ENCODE measurements at regions not wholly inside any gene's neighbourhood (a gene's known extent, or its start where the extent isn't known, plus 50 kb on each side); places are given as distances from the start of the nearest gene placed in this dataset.
"Not testable (repeated sequence)": the region's sequence is repeated elsewhere in the genome, so short reads cannot be mapped to it uniquely, and the experiment has no call there.

- TF ChIP-seq CTCF (IDR thresholded peaks at IDR 0.05) (no peak), POLR2A (IDR thresholded peaks at IDR 0.05) (no peak)
- H3K27me3 ChIP-seq: no peaks in the 10 kb centered on the region
- 85 to 93% methylated on average over 2 to 3 of the region's 3 CpGs for WGBS, 2 donors
- H3K36me3 ChIP-seq: no peaks in the 10 kb centered on the region
- intact Hi-C loops (cut with DNase I): no loop called here
- DNase-seq: no peak
- H3K4me3 ChIP-seq: no peak overlapping the region
- H3K27ac ChIP-seq: no peak overlapping the region
- H3K9me3 ChIP-seq: no peaks in the 10 kb centered on the region
- peaks cover 0 to 13% (median 0%) of the 10 kb centered on the region in 3 donors for H3K4me1 ChIP-seq
Measured at GRCh38 chr15:67937153-67937761, 97.4 kb upstream of the RNU6-1 start.

- WGBS, 2 donors: 94 to 100% methylated on average over 5 of the region's 5 CpGs
- H3K27ac ChIP-seq; intact Hi-C loops (cut with DNase I): not testable (repeated sequence)
Measured at GRCh38 chr15:67939179-67939578, 99.3 kb upstream of the RNU6-1 start.

GRCh38 chr15:67939588-67940323 is 99.9 kb upstream of the RNU6-1 start:
- intact Hi-C loops (cut with DNase I); H3K9me3 ChIP-seq; H3K27ac ChIP-seq; DNase-seq; H3K4me3 ChIP-seq; H3K36me3 ChIP-seq; H3K27me3 ChIP-seq: not testable (repeated sequence)
- peaks cover 0 to 13% (median 4%) of the 10 kb centered on the region in 3 donors for H3K4me1 ChIP-seq
- WGBS, 2 donors: 68 to 71% methylated on average over 4 to 5 of the region's 5 CpGs

More at GRCh38 chr15:67939179-67939578, 99.3 kb upstream of the RNU6-1 start:
- DNase-seq, H3K27me3 ChIP-seq, H3K9me3 ChIP-seq, H3K4me3 ChIP-seq, H3K36me3 ChIP-seq: not testable (repeated sequence)
- H3K4me1 ChIP-seq: peaks cover 0 to 13% (median 0%) of the 10 kb centered on the region in 3 donors

GRCh38 chr15:67940324-67940719 is 100.5 kb upstream of the RNU6-1 start:
- no peak for DNase-seq
- H3K9me3 ChIP-seq: no peaks in the 10 kb centered on the region
- H3K4me1 ChIP-seq: peaks cover 0 to 13% (median 4%) of the 10 kb centered on the region in 3 donors
- WGBS, 2 donors: 96 to 100% methylated on average over 1 of the region's 1 CpG
- intact Hi-C loops (cut with DNase I): no loop called here
- H3K27ac ChIP-seq: no peak overlapping the region
- no peak for TF ChIP-seq POLR2A (IDR thresholded peaks at IDR 0.05)
- TF ChIP-seq CTCF (IDR thresholded peaks at IDR 0.05): no peak
- no peaks in the 10 kb centered on the region for H3K27me3 ChIP-seq
- H3K4me3 ChIP-seq: no peak overlapping the region
- no peaks in the 10 kb centered on the region for H3K36me3 ChIP-seq

GRCh38 chr15:67941648-67942310 is 101.9 kb upstream of the RNU6-1 start:
- H3K36me3 ChIP-seq: no peaks in the 10 kb centered on the region
- 41 to 58% methylated on average over 3 of the region's 3 CpGs for WGBS, 2 donors
- H3K4me3 ChIP-seq: no peak overlapping the region
- DNase-seq: no peak
- TF ChIP-seq POLR2A (IDR thresholded peaks at IDR 0.05): no peak
- no peak for TF ChIP-seq CTCF (IDR thresholded peaks at IDR 0.05)
- intact Hi-C loops (cut with DNase I): no loop called here
- H3K27me3 ChIP-seq: no peaks in the 10 kb centered on the region
- peaks cover 0 to 26% (median 10%) of the 10 kb centered on the region in 3 donors for H3K4me1 ChIP-seq
- no peaks in the 10 kb centered on the region for H3K9me3 ChIP-seq
- no peak overlapping the region for H3K27ac ChIP-seq

GRCh38 chr15:67943475-67943874 is 103.6 kb upstream of the RNU6-1 start:
- no peak for TF ChIP-seq CTCF (IDR thresholded peaks at IDR 0.05)
- DNase-seq: no peak
- Histone ChIP-seq H3K9me3 (no peaks in the 10 kb centered on the region), H3K27ac (peak overlapping the region in 2 of 4 donors; percentile 38 to 75), H3K27me3 (no peaks in the 10 kb centered on the region), H3K4me1 (peaks cover 0 to 23% (median 10%) of the 10 kb centered on the region in 3 donors), H3K36me3 (no peaks in the 10 kb centered on the region), H3K4me3 (no peak overlapping the region)
- intact Hi-C loops (cut with DNase I): no loop called here
- WGBS, 2 donors: 80 to 83% methylated on average over 2 of the region's 2 CpGs

All from esophagus squamous epithelium (tissue), 5 donors.